HepG2 (cell line): ENCODE measurements at regions not wholly inside any gene's neighbourhood (a gene's known extent, or its start where the extent isn't known, plus 50 kb on each side); places are given as distances from the start of the nearest gene placed in this dataset.

Experiments
- ATAC-seq: fragments of 200-7000 bp; cut with Tn5 transposase; 3 replicates; pipeline ENCODE4 v1.9.1; 2020; ENCODE audit warnings: mild to moderate bottlenecking, moderate library complexity
- BruUV-seq: library from RNA; stranded (reverse); fragments of 400-500 nt; replicated peaks from 2 replicates; lab custom pipeline; 2021; lab: Mats Ljungman, UMichigan
- CTCF ChIA-PET: fragments of 300-600 bp; formaldehyde crosslinking; extraction: SDS; loops from one replicate; lab custom pipeline; 2021; ENCODE audit warnings: low total read pairs, inconsistent platforms, low intra/inter-chr PET ratio; lab: Yijun Ruan, JAX
- POLR2A ChIA-PET: fragments of 350-600 bp; sonication (Branson Sonifier 250); formaldehyde crosslinking; loops from one replicate; lab custom pipeline; 2020; ENCODE audit warnings: antibody characterized with exemption, inconsistent platforms; lab: Yijun Ruan, JAX
- DNase-seq: peaks from one replicate; pipeline ENCODE4 v3.0.0-alpha.2; 2015; ENCODE audit warnings: low spot score
- FAIRE-seq: peaks from 3 replicates; lab custom pipeline; 2011; peaks lifted over from hg19 to GRCh38; lab: Jason Lieb, UNC
- H2AFZ ChIP-seq: one replicate; pipeline ENCODE4 v1.6.1; 2011; ENCODE audit warnings: low read length, inconsistent platforms
- H3K27ac ChIP-seq: fragments of 300-600 bp; 3 replicates; pipeline ENCODE4 v1.8.0; 2011; ENCODE audit warnings: mixed run types, mild to moderate bottlenecking, mixed read lengths, low read length, inconsistent platforms; ENCODE audit not compliant: insufficient read depth; ENCODE audit errors: extremely low read length
- H3K27me3 ChIP-seq, 2 experiments: fragments of 200-600 bp in 1 of 2; 2 replicates in 1 of 2; 3 replicates in 1 of 2; pipeline versions ENCODE4 v1.6.0 to v1.8.0; 2011; ENCODE audit warnings: low read length in 2 of 2, mild to moderate bottlenecking in 2 of 2, moderate library complexity in 2 of 2, inconsistent platforms in 1 of 2; ENCODE audit not compliant: insufficient read depth in 2 of 2, control insufficient read depth in 1 of 2
- H3K36me3 ChIP-seq, 2 experiments: fragments of 200-600 bp in 1 of 2; replicated peaks in 1 of 2; 2 replicates in 1 of 2; 3 replicates in 1 of 2; pipeline versions ENCODE4 v1.5.1 to v1.8.0; 2011; ENCODE audit warnings: low read length in 2 of 2, inconsistent platforms in 1 of 2; ENCODE audit not compliant: insufficient read depth in 2 of 2, control insufficient read depth in 1 of 2
- H3K4me1 ChIP-seq: 2 replicates; pipeline ENCODE4 v1.5.1; 2012; ENCODE audit warnings: low read length, inconsistent platforms; ENCODE audit not compliant: insufficient read depth
- H3K4me2 ChIP-seq: 2 replicates; pipeline ENCODE4 v1.6.0; 2011; ENCODE audit warnings: low read depth, low read length, inconsistent platforms
- H3K4me3 ChIP-seq, 3 experiments: fragments of 200-600 bp in 1 of 3; sonication (generic), shearing (Covaris generic) in 1 of 3; replicated peaks in 1 of 3; 2 replicates each; pipeline ENCODE4 v1.5.1; 2011 to 2016; ENCODE audit warnings: low read length in 3 of 3, inconsistent platforms in 2 of 3, low read depth in 2 of 3, mild to moderate bottlenecking in 2 of 3, control low read depth in 1 of 3, mixed read lengths in 1 of 3; ENCODE audit not compliant: insufficient read depth in 1 of 3
- H3K79me2 ChIP-seq: one replicate; pipeline ENCODE4 v1.6.1; 2011; ENCODE audit warnings: low read length, inconsistent platforms; ENCODE audit not compliant: insufficient read depth
- H3K9ac ChIP-seq: 2 replicates; pipeline ENCODE4 v1.6.0; 2011; ENCODE audit warnings: mild to moderate bottlenecking, low read depth, low read length, inconsistent platforms; ENCODE audit not compliant: insufficient read depth
- H3K9me3 ChIP-seq: 2 replicates; pipeline ENCODE4 v1.5.1; 2012; ENCODE audit warnings: mild to moderate bottlenecking, low read length
- H4K20me1 ChIP-seq: 2 replicates; pipeline ENCODE4 v1.6.0; 2011; ENCODE audit warnings: inconsistent platforms, mild to moderate bottlenecking, low read length, moderate library complexity; ENCODE audit not compliant: insufficient read depth
- ARNT2 ChIP-seq: sonication (generic); formaldehyde crosslinking; IDR thresholded peaks from 2 replicates; pipeline ENCODE4 v1.8.0; 2022; ENCODE audit warnings: mild to moderate bottlenecking, low read depth, missing genetic modification reagents, moderate library complexity
- FOXC1 ChIP-seq: sonication (generic); formaldehyde crosslinking; IDR thresholded peaks from 2 replicates; pipeline ENCODE4 v1.8.0; 2022; ENCODE audit warnings: mild to moderate bottlenecking, missing genetic modification reagents, borderline replicate concordance
- GLI4 ChIP-seq: sonication (generic); formaldehyde crosslinking; IDR thresholded peaks from 2 replicates; pipeline ENCODE4 v1.5.1; 2020; ENCODE audit warnings: missing genetic modification reagents, mild to moderate bottlenecking, moderate library complexity, borderline replicate concordance
- HMGA1 ChIP-seq: sonication (generic); formaldehyde crosslinking; conservative IDR thresholded peaks from 2 replicates; pipeline ENCODE4 v1.4.0; 2020; ENCODE audit warnings: missing genetic modification reagents
- HOMEZ ChIP-seq: IDR thresholded peaks from 2 replicates; pipeline ENCODE4 v1.6.1; 2016; ENCODE audit warnings: low read depth
- HOXA9 ChIP-seq: sonication (generic); formaldehyde crosslinking; IDR thresholded peaks from 2 replicates; pipeline ENCODE4 v1.8.1; 2022; ENCODE audit warnings: missing genetic modification reagents, mild to moderate bottlenecking, moderate library complexity, borderline replicate concordance
- KLF11 ChIP-seq: IDR thresholded peaks from 2 replicates; pipeline ENCODE4 v1.6.1; 2016; ENCODE audit warnings: missing compliant biosample characterization
- NFATC3 ChIP-seq: sonication (generic); formaldehyde crosslinking; IDR thresholded peaks from 2 replicates; pipeline ENCODE4 v1.5.1; 2020; ENCODE audit warnings: mild to moderate bottlenecking, missing genetic modification reagents
- NFYB ChIP-seq: sonication (generic); formaldehyde crosslinking; IDR thresholded peaks from 2 replicates; pipeline ENCODE4 v1.4.0; 2020; ENCODE audit warnings: missing genetic modification reagents
- STAT6 ChIP-seq: sonication (generic); formaldehyde crosslinking; IDR thresholded peaks from 2 replicates; pipeline ENCODE4 v1.4.0; 2020; ENCODE audit warnings: missing genetic modification reagents, mild to moderate bottlenecking, borderline replicate concordance
- TAF1 ChIP-seq: sonication (generic); formaldehyde crosslinking; IDR thresholded peaks from 2 replicates; pipeline ENCODE4 v1.4.0; 2020; ENCODE audit warnings: missing genetic modification reagents
- ZNF143 ChIP-seq: sonication (generic); formaldehyde crosslinking; IDR thresholded peaks from 2 replicates; pipeline ENCODE4 v1.4.0; 2020; ENCODE audit warnings: missing genetic modification reagents
- ZNF280B ChIP-seq: sonication (generic); formaldehyde crosslinking; IDR thresholded peaks from 2 replicates; pipeline ENCODE4 v1.5.0; 2020; ENCODE audit warnings: missing genetic modification reagents, mild to moderate bottlenecking, borderline replicate concordance
- ZNF350 ChIP-seq: sonication (generic); formaldehyde crosslinking; IDR thresholded peaks from 2 replicates; pipeline ENCODE4 v1.4.0; 2020; ENCODE audit warnings: mild to moderate bottlenecking, low read depth, missing genetic modification reagents, borderline replicate concordance
- WGBS: methylation state at CpG from one replicate; pipeline ENCODE4 v1.1.6; 2017; ENCODE audit warnings: low lambda C conversion rate; 5-methylcytosine and 5-hydroxymethylcytosine counted together
- in situ Hi-C: cut with HindIII; loops from 2 replicates; pipeline ENCODE4 v1.10.0; 2017; ENCODE audit warnings: low pct_unique_long_range_greater_than_20kb; ENCODE audit not compliant: extremely low pct_ligation_motif_present
- intact Hi-C: fragments of 100-400 bp; cut with micrococcal nuclease; formaldehyde crosslinking; loops from one replicate; pipeline ENCODE4 v1.10.0; 2022; ENCODE audit not compliant: unreplicated experiment

- FAIRE-seq (no peak), ATAC-seq (no peak), DNase-seq (no peak)
- Histone ChIP-seq H3K27ac (no peak overlapping the region), H4K20me1 (no peaks in the 10 kb centered on the region), H3K27me3 (no peaks in the 10 kb centered on the region), H3K4me1 (no peaks in the 10 kb centered on the region), H3K9me3 (peaks cover 49% of the 10 kb centered on the region), H3K4me2 (no peak overlapping the region), H3K79me2 (no peaks in the 10 kb centered on the region), H3K9ac (no peak overlapping the region), H3K4me3 (no peak overlapping the region), H3K36me3 (no peaks in the 10 kb centered on the region), H2AFZ (no peak overlapping the region)
- intact Hi-C loops (no loop called here), in situ Hi-C loops (no loop called here)
- no TSS peak for BruUV-seq
- WGBS = 0% methylated on average over 3 of the region's 5 CpGs
- CTCF ChIA-PET = no interaction called here
- TF ChIP-seq STAT6 (CRISPR knock-in tag) = no peak
- TF ChIP-seq FOXC1 = no peak
- POLR2A ChIA-PET = no interaction called here
Measured at GRCh38 chr18:44356566-44357157, 324.0 kb upstream of the SETBP1 start.

- ChIA-PET CTCF (no interaction called here), POLR2A (no interaction called here)
- ATAC-seq (no peak), FAIRE-seq (no peak), DNase-seq (no peak)
- in situ Hi-C loops (no loop called here), intact Hi-C loops (no loop called here)
- WGBS = 0% methylated on average over 2 of the region's 2 CpGs
- H3K9me3 ChIP-seq = peaks cover 40% of the 10 kb centered on the region
- no TSS peak for BruUV-seq
- no peak overlapping the region for H2AFZ ChIP-seq
- H3K27me3 ChIP-seq = no peaks in the 10 kb centered on the region
- H3K79me2 ChIP-seq = no peaks in the 10 kb centered on the region
- no peaks in the 10 kb centered on the region for H4K20me1 ChIP-seq
- H3K4me1 ChIP-seq = no peaks in the 10 kb centered on the region
- H3K36me3 ChIP-seq = no peaks in the 10 kb centered on the region
- no peak overlapping the region for H3K4me3 ChIP-seq
- H3K4me2 ChIP-seq = no peak overlapping the region
- H3K9ac ChIP-seq = no peak overlapping the region
- no peak overlapping the region for H3K27ac ChIP-seq
- no peak for TF ChIP-seq GLI4 (CRISPR knock-in tag)
- no peak for TF ChIP-seq HMGA1 (CRISPR knock-in tag)
- no peak for TF ChIP-seq ZNF143 (CRISPR knock-in tag)
- TF ChIP-seq KLF11 = no peak
- TF ChIP-seq NFYB (CRISPR knock-in tag) = no peak
- no peak for TF ChIP-seq HOXA9
- TF ChIP-seq TAF1 (CRISPR knock-in tag) = no peak
- no peak for TF ChIP-seq ARNT2
- TF ChIP-seq ZNF350 (CRISPR knock-in tag) = no peak
- no peak for TF ChIP-seq ZNF280B (CRISPR knock-in tag)
- TF ChIP-seq HOMEZ (CRISPR knock-in tag) = no peak
- no peak for TF ChIP-seq NFATC3
Measured at GRCh38 chr18:44358402-44358801, 322.3 kb upstream of the SETBP1 start.
